ENCODE measurements at regions not wholly inside any gene's neighbourhood (a gene's known extent, or its start where the extent isn't known, plus 50 kb on each side); places are given as distances from the start of the nearest gene placed in this dataset.
"Not testable (repeated sequence)": the region's sequence is repeated elsewhere in the genome, so short reads cannot be mapped to it uniquely, and the experiment has no call there.

DNA sequence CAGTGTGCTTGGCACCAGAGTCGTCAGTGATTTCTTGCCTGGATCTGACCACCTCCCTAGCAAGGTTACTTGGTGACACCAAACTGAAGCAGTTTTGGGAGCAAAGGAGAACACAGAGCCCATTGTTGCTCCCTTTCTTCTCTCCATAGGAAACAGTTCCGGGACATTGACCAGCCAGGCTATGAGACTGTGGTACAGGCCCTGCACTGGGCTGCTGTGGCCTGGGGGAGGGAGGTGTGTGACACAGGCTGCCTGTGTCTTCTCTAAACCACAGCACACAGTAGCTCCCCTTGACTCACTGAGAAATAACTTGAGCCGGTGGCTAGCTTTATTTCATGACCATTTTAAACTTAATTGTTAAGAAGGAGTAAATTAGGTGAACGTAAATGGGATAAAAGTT, 214.8 kb upstream of the UBL3 start:
- no peak for DNase-seq (ENCODE audit: low read depth)

DNA sequence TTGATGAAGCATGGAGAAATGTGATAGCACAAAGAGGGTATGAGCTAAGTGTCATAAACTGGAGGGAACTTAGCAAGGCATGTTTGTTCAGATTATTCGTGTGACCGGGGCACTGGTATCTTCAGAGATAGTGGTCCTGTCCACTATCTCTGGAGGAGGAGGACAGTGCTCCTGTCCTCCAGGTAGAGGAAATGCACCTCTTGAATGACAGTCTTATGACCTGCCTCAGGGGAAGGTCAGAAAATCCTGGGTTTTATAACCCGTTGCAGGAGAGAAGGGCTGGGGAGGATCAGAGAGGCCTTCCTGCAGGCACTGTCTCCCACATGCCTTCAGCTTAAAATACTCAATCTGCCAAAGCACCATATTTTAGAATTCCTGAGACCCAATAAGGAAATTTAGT, 213.5 kb upstream of the UBL3 start:
- DNase-seq (ENCODE audit: low read depth) = no peak

DNA sequence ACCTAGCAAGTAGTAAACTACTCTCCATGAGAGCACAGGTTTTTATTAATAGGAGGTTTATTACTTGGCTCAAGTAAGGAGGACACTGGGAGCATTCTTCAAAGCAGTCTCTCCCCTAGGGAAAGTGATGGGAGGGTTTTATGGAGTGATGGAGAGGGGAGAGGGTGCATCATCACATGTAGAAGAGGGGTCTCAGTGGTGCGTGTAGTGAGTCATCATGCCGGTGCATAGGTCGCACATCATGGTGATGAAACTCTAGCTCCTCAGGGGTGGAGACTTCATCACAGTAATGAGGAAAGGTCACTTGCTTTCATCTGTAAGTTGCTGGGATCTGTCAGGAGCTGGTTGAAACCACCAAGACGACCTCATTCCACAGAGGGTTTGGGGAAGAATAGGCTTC, 210.8 kb upstream of the UBL3 start:
- DNase-seq (ENCODE audit: low read depth) = no peak

DNA sequence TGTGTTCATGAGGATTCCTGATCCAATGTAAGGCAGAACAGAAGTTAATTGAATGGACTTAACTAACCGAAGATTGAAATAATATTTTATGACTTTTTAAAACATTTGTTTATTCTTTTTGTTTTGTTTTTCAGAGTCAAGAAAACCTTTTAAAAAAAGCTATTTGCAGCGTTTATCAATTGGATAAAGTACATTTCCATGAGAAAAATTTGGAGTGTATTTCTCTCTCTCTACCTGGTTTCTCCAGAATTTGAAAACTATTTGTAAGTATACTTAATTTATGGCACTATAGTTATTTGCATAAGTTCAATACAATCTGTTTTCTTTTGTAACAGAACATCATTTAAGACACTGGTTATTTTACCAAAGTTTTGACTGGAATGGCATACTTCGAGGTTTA, 208.0 kb upstream of the UBL3 start:
- no peak for DNase-seq (ENCODE audit: low read depth)

DNA sequence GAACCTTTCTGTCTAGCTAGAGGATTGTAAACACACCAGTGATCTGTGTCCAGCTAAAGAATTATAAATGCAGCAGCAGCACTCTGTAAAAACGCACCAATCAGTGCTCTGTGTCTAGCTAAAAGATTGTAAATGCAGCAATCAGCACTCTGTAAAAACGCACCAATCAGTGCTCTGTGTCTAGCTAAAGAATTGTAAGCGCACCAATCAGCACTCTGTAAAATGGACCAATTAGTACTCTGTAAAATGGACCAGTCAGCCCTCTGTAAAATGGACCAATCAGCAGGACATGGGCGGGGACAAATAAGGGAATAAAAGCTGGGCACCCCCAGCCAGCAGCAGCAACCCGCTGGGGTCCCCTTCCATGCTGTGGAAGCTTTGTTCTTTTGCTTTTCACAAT, 204.1 kb upstream of the UBL3 start:
- DNase-seq (ENCODE audit: low read depth) = not testable (repeated sequence)

DNA sequence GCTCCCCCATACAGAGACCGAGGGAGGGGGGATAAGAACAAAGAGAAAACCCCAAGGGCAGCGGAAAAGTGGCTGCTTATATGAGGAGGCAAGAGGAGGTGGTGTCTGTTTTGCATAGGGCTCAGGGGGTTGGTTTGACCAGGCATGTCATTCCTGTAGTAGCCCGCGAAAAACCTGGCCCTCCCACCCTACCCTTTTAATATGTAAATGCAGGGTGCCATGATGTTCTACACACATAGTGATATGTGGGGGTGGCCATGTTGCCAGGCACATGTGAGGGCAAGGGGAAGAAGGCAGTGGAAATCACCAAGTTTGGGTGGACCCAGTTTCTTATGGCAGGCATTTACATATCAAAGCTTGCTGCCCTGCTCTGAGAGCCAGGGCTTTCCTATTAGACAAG, 203.5 kb upstream of the UBL3 start:
- DNase-seq (ENCODE audit: low read depth) = no peak

DNA sequence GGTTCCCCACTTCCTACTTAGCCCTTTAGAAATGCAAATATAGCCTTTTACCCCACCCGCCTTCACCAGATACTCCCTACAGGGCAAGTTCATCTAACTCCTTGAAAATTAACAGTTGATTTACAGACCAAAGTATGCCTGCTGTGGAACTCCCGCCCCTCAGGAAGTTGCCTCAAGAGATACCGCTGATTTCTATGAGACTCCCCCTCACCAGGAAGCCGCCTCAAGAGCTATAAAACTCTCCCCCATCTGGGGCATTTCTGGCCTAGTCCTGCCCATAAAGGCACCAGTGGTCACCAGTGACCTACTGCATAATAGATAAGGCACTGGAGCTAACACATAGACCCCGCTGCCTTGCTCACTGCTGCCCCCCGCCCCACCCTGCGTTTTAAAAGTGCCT, 201.7 kb upstream of the UBL3 start:
- no peak for DNase-seq (ENCODE audit: low read depth)

DNA sequence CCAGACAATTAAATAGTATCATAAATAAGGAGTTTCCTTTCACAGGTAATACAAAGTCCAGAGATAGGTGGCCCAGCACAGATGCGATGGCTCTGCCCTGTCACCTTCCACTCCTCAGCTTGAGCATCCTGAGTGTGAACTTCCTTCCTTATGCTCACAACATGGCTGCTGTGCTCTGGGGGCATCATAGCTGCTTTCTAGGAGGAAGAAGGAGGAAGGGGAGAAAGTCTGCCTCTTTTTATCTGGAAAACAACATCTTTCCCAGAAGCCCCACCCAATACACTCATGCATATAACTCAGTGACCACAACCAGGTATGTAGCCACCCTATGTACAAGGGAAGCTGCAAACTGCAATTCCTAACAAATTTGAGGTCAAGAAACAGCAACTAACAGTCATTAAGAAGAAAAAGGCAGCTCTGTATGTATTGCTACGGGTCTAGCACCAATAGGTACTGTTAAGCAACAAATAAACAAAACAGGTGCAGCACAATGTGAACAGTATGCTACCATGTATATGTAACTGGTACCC, 201.2 kb upstream of the UBL3 start:
- no peak for DNase-seq (ENCODE audit: low read depth)

DNA sequence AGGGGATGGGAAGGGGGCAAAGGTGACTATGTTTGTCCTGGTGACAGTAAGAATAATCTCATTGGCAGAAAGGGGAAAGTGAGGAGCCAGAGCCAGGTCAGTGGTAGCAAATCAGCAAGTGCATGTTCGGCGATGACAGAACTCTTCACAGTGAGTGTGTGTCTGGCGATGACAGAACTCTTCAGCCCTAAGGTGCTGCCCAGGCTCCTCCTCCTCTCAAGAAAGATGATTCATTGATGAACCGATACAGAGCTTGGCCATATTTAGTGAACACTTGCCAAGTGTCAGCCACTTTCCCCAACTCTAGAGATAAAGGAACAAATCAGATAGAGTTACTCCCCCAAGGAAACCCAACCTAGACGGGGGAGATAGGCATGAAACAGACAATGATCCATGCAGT, 199.3 kb upstream of the UBL3 start:
- DNase-seq (ENCODE audit: low read depth) = no peak

DNA sequence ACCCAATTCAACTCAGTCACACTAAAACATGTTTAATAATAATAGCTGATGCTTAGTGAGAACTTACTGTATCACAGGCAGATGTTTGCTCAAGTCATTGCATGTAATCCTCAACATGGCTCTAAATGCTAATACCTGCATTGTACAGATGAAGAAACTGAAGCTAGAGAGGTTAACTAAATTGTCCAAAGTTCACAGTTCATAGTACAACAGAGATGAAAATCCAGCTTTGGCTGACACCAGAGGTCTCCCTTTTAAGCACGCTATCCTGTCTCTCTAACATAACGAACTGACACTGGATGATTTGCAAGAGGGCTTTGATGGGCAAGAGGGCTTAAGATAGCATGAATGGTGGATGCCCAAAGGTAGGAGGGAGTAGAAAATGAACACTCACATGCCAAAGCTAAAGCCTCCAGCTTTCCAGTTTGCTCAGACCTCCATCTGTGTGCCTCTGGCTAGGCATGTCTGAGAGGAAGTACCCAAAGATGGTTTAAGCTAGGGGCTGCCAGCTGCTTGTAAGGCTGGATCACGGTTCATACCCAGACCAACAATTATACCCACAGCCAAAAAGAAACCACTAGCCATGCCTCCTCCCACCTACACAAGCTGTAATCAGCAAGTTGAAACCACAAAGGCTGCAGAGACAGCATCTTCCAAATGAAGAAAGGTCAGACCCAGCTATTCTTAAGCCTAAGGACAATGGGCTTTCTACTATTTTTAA, 196.9 kb upstream of the UBL3 start:
- no peak for DNase-seq (ENCODE audit: low read depth)

DNA sequence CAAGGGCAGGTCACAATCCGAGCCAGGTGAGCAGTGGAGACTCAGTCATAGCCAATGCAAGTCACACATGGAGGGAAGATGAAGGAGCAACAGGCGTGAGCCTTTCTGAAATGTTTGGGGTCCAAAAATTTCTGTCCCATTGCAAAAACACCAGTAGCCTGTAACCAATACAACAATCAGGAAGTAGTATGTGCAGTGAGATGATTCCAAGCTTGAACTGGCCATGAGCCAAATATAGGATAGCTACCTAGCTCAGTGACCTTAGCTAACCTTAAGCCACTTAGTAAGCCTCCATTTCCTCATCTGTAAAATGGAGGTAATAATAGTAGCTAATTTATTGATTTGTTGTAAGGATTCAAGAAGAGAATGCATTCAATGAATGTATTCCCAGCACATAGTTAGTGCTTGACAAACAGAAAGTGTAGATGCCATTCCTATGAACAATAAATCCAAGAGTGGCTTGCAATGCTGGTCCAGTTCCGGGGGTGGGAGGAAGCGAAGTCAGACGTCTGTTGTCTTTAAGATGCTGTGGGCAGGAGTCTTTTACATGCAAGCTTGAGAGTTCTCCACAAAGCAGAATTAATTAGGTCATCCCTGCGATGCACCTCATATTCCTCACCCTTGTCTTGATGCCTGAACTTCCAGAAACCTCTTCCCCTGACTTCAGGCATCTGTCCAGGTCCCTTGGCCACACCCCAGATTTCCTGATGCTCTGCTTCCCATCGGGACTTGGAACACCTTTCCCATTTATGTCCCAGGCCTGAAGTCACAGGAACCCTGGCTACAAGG, 195.7 kb upstream of the UBL3 start:
- no peak for DNase-seq (ENCODE audit: low read depth)

DNA sequence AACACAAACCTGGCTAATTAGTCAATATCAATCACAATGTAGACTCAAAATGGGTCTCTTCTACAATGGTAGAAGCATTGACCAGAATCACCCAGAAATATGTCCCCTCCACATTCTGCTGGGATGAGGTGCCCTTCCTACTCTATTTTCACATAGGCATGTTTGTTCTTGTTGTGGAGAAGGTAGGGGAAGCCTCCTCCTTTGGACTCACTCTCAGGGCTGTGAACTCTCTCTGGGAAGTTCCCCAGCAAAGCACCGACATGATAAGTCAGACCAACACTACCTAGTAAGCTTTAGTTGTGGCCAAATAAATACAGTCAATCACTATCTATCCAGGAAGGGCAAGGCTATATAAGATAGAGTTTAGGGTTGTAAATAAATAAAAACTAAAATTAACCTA, 194.5 kb upstream of the UBL3 start:
- no peak for DNase-seq (ENCODE audit: low read depth)

DNA sequence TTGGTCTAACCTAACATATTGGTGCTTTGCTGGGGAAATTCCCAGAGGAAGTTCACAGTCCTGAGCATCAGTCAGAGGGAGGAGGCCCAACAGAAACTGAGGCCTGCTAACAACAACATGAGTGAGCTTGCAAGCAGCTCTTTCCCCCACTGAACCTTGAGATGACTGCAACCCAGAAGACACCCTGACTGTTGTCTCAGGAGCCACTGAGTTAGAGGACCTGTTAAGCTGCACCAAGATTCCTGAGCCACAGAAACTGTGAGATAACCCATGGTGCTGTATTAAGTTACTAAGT, 193.2 kb upstream of the UBL3 start:
- no peak for DNase-seq (ENCODE audit: low read depth)

DNA sequence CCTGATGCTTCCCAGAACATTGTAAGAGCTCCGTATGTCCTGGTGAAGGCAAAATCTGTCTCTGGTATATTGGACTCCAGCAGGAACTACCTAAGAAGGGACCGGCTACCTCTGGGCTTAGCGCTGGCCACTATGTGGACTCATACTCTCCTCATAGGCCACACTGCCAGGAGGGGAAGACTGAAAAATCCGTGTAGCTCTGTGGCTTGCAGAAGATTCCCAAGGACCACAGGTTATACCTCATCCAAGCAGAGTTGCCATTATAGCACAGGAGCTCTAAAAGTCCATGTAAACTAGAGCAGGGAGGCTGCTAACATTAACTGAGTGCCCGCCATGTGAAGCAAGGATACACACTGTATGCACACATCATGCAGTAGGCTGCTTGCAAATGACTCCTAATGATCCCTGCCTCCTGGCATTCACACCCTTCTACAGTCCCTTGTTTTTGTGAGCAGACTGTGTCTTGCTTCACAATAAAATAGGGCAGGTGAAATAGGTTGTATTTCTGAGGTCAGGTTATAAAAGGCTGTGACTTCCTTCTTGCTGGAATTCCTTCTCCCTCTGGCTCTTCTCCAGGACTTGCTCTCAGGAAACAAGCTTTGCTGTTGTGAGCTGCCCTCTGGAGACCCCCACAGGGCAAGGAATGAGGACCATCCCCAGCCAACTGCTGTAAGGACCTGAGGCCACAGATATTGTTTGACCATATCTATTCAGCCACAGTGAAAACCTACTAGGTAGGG, 192.6 kb upstream of the UBL3 start:
- no peak for DNase-seq (ENCODE audit: low read depth)

DNA sequence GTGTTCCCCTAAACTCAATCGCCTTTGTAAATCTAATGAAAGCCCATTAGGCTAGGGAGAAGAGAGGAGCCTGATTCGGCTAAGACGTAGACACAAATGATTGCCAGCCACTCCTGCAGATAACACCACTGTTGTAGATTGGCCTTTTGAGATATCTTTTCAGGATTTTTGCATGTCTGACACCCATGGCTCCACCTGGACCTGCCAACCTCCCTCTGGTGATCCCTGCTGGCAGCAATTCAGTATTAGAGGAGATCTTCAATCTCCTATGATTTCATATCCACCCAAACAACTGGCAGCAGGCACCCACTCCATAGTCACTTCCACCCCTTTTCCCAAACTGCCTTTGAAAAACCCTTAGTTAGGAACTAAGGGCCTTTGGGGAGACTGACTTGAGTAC, 191.9 kb upstream of the UBL3 start:
- no peak for DNase-seq (ENCODE audit: low read depth)

DNA sequence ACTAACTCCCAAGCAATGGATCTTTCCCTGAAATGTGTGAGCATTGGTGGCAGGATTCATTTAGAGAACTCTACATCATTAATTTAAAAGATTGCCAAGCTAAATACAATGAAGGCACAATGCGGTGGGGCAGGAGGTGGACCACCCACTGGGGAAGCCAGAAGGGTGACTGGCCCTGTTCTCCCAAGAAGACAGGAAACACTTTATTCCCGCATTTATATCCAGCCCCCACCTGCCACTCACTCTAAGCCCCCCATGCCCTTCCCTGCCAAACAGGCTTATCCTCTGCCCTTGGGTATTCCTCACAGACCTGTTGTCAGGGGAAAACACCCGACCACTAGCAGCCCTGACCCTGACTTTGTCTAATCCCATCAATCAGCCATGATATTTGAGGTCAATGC, 189.1 kb upstream of the UBL3 start:
- DNase-seq (ENCODE audit: low read depth) = no peak

DNA sequence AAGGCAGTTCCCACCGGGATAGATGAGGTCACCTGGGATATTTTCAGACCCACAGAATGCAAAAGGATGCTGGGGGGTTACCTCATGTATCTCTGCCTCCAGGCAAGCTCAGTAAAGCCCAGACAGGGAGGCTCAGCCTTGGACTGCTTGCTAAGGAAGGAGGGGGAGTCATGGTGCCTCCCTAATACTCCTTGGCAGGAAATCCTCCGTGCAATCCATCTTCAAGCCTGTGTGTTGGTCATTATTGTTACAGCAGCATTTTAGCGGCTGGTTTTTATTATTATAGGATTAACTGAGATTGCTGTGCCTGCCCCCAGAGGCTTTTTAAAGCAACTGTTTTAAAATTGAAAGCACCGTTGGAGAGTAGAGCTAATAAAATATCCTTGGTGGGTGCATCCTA, 188.5 kb upstream of the UBL3 start:
- DNase-seq (ENCODE audit: low read depth) = no peak

DNA sequence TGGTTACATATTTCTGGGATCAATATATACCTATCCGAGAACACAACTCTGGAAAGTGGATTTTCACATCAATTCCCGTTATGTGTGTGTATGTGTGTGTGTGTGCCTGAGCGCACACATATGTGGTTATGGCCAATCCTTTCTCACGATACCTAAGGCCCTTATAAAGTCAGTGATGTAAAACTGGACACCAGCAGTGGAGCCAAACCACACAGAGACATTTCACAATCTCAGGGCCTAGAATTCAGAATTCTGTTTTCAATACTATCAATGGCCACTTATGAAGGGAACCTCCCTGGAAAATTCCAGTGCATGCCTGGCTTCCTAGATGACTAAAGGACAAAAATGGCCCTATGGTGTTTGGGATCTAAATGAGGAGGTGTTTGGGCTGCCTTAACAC, 187.3 kb upstream of the UBL3 start:
- no peak for DNase-seq (ENCODE audit: low read depth)

DNA sequence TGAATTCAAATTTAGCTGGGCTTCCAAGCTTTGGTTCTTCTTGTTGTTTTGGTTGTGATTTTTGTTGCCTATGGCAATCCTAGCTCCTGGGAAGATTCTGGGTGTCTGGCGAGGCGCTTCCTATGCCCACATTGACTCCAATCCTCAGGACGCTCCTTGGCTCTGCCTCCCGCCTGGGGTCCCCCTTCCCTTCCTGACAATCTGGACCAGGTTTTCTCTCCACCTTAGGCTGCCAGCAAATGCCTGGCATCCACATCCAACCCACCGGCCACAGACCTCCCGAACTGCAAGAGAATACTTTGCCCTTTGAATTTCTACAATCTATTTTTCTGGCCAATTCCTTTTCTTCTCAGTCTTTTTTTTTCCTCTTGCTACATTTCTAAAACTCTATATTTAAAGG, 186.9 kb upstream of the UBL3 start:
- DNase-seq (ENCODE audit: low read depth) = no peak

DNA sequence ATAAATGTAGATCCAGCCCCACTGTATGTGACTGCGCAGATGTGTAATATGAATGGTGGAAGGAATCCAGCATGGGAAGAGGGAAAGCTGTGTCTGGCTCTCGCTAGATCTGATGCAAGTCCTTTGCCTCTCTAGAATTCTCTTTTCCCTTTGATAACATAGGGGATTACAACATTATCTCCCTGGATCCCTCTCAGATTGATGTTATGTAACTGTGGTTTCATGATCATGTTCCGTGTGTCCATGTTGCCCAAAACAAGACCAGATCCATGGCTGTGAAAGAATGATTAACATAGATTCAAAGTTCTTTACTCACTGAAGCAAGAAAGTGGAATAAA, 184.0 kb upstream of the UBL3 start:
- DNase-seq (ENCODE audit: low read depth) = no peak

DNA sequence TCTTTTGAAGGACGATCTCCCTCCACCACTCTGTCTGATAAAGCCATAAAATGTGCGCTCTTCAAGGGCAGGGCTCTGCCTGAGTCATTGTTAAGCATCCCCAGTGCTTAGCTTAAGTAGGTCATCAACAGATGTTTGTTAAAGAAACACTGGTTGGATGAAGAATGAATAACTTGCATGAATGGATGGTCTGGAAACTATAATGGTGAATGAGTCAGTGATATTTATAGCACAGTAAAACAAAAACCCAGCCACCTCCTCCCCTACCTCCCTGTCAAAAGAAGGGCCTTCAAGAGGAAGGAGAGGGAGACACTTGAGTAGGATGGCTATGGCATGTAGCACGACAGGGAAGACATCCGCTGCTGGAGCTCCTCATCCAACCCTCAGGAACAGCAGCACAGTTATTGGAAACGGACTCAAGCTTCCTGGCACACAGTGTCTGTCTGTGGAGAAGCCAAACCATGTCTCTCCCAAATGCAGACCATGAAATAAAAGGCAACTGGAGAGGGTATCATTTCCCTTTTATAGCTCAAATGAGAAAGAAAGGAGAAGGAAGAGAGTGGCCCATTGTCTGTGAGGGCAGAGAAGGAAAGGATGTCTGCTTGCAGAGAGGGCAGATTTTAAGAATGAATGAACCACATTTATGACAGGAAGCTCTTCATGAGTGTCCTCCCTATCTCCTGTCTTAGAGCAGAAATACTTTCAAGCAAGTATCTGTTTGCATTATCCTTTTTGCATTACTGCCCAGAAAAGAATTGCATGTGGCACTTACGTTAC, 183.5 kb upstream of the UBL3 start:
- no peak for DNase-seq (ENCODE audit: low read depth)

DNA sequence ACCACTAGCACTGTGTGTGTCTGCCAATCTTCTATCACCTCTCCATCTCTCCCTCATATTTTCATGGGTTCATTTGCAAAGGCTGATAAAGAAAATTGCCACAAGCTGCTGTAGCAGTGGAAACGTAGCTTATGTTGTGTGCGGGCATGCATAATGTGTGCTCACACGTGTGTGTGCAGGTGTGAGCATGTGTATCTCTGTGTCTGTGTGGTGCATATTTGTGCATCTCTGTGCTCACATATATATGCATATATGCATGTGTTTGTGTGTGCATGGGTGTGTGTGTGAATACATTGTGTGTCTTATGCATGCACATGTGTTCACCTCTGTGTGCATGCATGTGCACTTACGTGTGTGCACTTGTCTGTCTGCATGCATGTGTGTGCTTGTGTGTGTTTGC, 181.8 kb upstream of the UBL3 start:
- DNase-seq (ENCODE audit: low read depth) = no peak

DNA sequence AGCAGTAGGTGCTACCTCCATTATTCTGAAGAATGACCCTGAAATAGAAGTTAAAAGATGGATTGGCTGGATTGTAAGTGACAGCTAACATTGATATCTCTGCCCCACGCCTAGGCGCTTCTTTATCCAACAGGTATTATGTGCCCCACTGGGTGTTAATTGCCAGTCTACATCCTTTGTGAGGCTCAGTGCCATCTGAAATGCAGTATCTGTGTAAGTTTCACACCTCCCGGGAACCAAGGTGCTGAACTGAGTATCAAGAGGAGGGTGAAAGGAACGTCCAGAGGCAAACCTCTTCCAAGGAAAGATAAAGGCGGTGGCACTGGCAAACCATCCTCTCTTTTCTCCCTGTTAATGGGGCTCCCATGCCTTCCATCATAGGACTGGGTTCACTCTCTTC, 181.1 kb upstream of the UBL3 start:
- no peak for DNase-seq (ENCODE audit: low read depth)

All from T-helper 22 cell (primary cell).